IMR-90 (cell line): ENCODE measurements at regions not wholly inside any gene's neighbourhood (a gene's known extent, or its start where the extent isn't known, plus 50 kb on each side); places are given as distances from the start of the nearest gene placed in this dataset.

Experiments used
- ATAC-seq: fragments of 200-7000 bp; cut with Tn5 transposase; 2 replicates; pipeline ENCODE4 v1.9.1; 2020; ENCODE audit warnings: low read depth, mild to moderate bottlenecking, moderate library complexity
- BruUV-seq: library from RNA; stranded (reverse); fragments of 400-500 nt; replicated peaks from 2 replicates; lab custom pipeline; 2021; lab: Mats Ljungman, UMichigan
- CTCF ChIA-PET: fragments of 300-600 bp; formaldehyde crosslinking; extraction: SDS; loops from one replicate; lab custom pipeline; 2021; ENCODE audit warnings: antibody characterized with exemption; lab: Yijun Ruan, JAX
- POLR2A ChIA-PET: fragments of 300-600 bp; sonication (Branson Sonifier 250); formaldehyde crosslinking; loops from one replicate; lab custom pipeline; 2022; ENCODE audit warnings: antibody characterized with exemption; ENCODE audit not compliant: unreplicated experiment; lab: Charles Lee
- DNase-seq: peaks from one replicate; pipeline ENCODE4 v3.0.0; 2013
- H2AFZ ChIP-seq: replicated peaks from 2 replicates; pipeline ENCODE3; 2013; ENCODE audit warnings: low read length, mild to moderate bottlenecking; ENCODE audit not compliant: poor library complexity
- H2AK5ac ChIP-seq: 2 replicates; pipeline ENCODE4 v1.6.1; 2013; ENCODE audit warnings: low read depth, low read length, inconsistent platforms
- H2AK9ac ChIP-seq: replicated peaks from 2 replicates; pipeline ENCODE3; 2013; ENCODE audit warnings: mild to moderate bottlenecking, low read depth, low read length, moderate library complexity; ENCODE audit not compliant: poor library complexity
- H2BK120ac ChIP-seq: 2 replicates; pipeline ENCODE4 v1.6.1; 2013; ENCODE audit warnings: low read depth, low read length, inconsistent platforms
- H2BK15ac ChIP-seq: 3 replicates; pipeline ENCODE4 v1.6.1; 2013; ENCODE audit warnings: low read depth, low read length, inconsistent platforms
- H2BK20ac ChIP-seq: 2 replicates; pipeline ENCODE4 v1.6.1; 2013; ENCODE audit warnings: low read depth, mild to moderate bottlenecking, inconsistent platforms, low read length, moderate library complexity
- H2BK5ac ChIP-seq: 2 replicates; pipeline ENCODE4 v1.6.1; 2013; ENCODE audit warnings: mild to moderate bottlenecking, low read depth, low read length, inconsistent platforms; ENCODE audit not compliant: poor library complexity, severe bottlenecking
- H3K14ac ChIP-seq: replicated peaks from 2 replicates; pipeline ENCODE4 v1.6.1; 2013; ENCODE audit warnings: low read depth, low read length, inconsistent platforms
- H3K18ac ChIP-seq: 2 replicates; pipeline ENCODE4 v1.6.1; 2013; ENCODE audit warnings: low read depth, low read length, control low read depth
- H3K23ac ChIP-seq: 2 replicates; pipeline ENCODE4 v1.6.1; 2013; ENCODE audit warnings: low read depth, low read length, inconsistent platforms
- H3K27ac ChIP-seq: 2 replicates; pipeline ENCODE4 v1.5.1; 2013; ENCODE audit warnings: mild to moderate bottlenecking, control low read depth, low read length; ENCODE audit not compliant: insufficient read depth
- H3K27me3 ChIP-seq: 2 replicates; pipeline ENCODE4 v1.6.1; 2013; ENCODE audit warnings: low read length; ENCODE audit not compliant: control insufficient read depth, insufficient read depth
- H3K36me3 ChIP-seq: 2 replicates; pipeline ENCODE4 v1.6.1; 2013; ENCODE audit warnings: low read length, mixed read lengths; ENCODE audit not compliant: control insufficient read depth, insufficient read depth
- H3K4ac ChIP-seq: 2 replicates; pipeline ENCODE4 v1.6.1; 2013; ENCODE audit warnings: low read depth, low read length, inconsistent platforms
- H3K4me1 ChIP-seq: 2 replicates; pipeline ENCODE4 v1.6.1; 2013; ENCODE audit warnings: low read length, mixed read lengths; ENCODE audit not compliant: control insufficient read depth, insufficient read depth
- H3K4me2 ChIP-seq: 2 replicates; pipeline ENCODE4 v1.6.1; 2013; ENCODE audit warnings: low read depth, mild to moderate bottlenecking, control low read depth, low read length, moderate library complexity
- H3K4me3 ChIP-seq: 2 replicates; pipeline ENCODE4 v1.5.1; 2013; ENCODE audit warnings: low read depth, mild to moderate bottlenecking, control low read depth, low read length, moderate library complexity; ENCODE audit not compliant: insufficient read depth
- H3K56ac ChIP-seq: 2 replicates; pipeline ENCODE4 v1.6.1; 2013; ENCODE audit warnings: low read length, inconsistent platforms; ENCODE audit not compliant: insufficient read depth; ENCODE audit errors: extremely low read depth
- H3K79me1 ChIP-seq, 2 experiments: 2 replicates each; pipeline ENCODE4 v1.6.1; 2013; ENCODE audit warnings: low read length in 2 of 2, inconsistent platforms in 1 of 2, low read depth in 1 of 2
- H3K9ac ChIP-seq: 2 replicates; pipeline ENCODE4 v1.6.1; 2013; ENCODE audit warnings: low read depth, low read length, control low read depth
- H3K9me1 ChIP-seq: 2 replicates; pipeline ENCODE4 v1.6.1; 2013; ENCODE audit warnings: low read length, inconsistent platforms; ENCODE audit not compliant: insufficient read depth
- H3K9me3 ChIP-seq: 2 replicates; pipeline ENCODE4 v1.6.1; 2013; ENCODE audit warnings: low read length; ENCODE audit not compliant: control insufficient read depth, insufficient read depth
- H4K20me1 ChIP-seq: 2 replicates; pipeline ENCODE4 v1.6.1; 2013; ENCODE audit warnings: low read length, inconsistent platforms; ENCODE audit not compliant: insufficient read depth
- H4K5ac ChIP-seq: 2 replicates; pipeline ENCODE4 v1.6.1; 2013; ENCODE audit warnings: mild to moderate bottlenecking, low read depth, low read length, control low read depth
- H4K8ac ChIP-seq, 2 experiments: 2 replicates each; pipeline ENCODE4 v1.6.1; 2013; ENCODE audit warnings: low read depth in 2 of 2, low read length in 2 of 2, control low read depth in 1 of 2, inconsistent platforms in 1 of 2
- H4K91ac ChIP-seq: 2 replicates; pipeline ENCODE4 v1.6.1; 2013; ENCODE audit warnings: low read depth, low read length, inconsistent platforms; ENCODE audit not compliant: insufficient read depth
- BHLHE40 ChIP-seq: fragments of 150-350 bp; IDR thresholded peaks from 2 replicates; pipeline ENCODE4 v1.6.1; 2016; ENCODE audit warnings: mild to moderate bottlenecking, low read depth, low read length
- CEBPB ChIP-seq: IDR thresholded peaks from 2 replicates; pipeline ENCODE4 v1.6.1; 2012; ENCODE audit warnings: low read depth, low read length, improper control_type of control experiment
- CHD1 ChIP-seq: IDR thresholded peaks from 2 replicates; pipeline ENCODE4 v1.6.1; 2012; ENCODE audit warnings: low read depth, low read length, improper control_type of control experiment
- FOS ChIP-seq: fragments of 150-350 bp; IDR thresholded peaks from 2 replicates; pipeline ENCODE4 v1.6.1; 2016; ENCODE audit warnings: low read depth, low read length
- MAFK ChIP-seq: IDR thresholded peaks from 2 replicates; pipeline ENCODE4 v1.6.1; 2012; ENCODE audit warnings: low read depth, low read length, improper control_type of control experiment
- MAZ ChIP-seq: IDR thresholded peaks from 2 replicates; pipeline ENCODE4 v1.6.1; 2012; ENCODE audit warnings: low read depth, mild to moderate bottlenecking, low read length, improper control_type of control experiment, moderate library complexity, borderline replicate concordance
- MXI1 ChIP-seq: IDR thresholded peaks from 2 replicates; pipeline ENCODE4 v1.6.1; 2012; ENCODE audit warnings: low read depth, mild to moderate bottlenecking, low read length, moderate library complexity, borderline replicate concordance
- NFE2L2 ChIP-seq: fragments of 150-350 bp; IDR thresholded peaks from 2 replicates; pipeline ENCODE4 v1.6.1; 2016; ENCODE audit warnings: low read depth, mild to moderate bottlenecking, low read length
- POLR2A ChIP-seq: IDR thresholded peaks from 2 replicates; pipeline ENCODE4 v1.6.1; 2012; ENCODE audit warnings: mild to moderate bottlenecking, low read depth, low read length
- RAD21 ChIP-seq: IDR thresholded peaks from 2 replicates; pipeline ENCODE4 v1.6.1; 2012; ENCODE audit warnings: low read length, improper control_type of control experiment
- RCOR1 ChIP-seq: IDR thresholded peaks from 2 replicates; pipeline ENCODE4 v1.6.1; 2012; ENCODE audit warnings: mild to moderate bottlenecking, low read length, improper control_type of control experiment; ENCODE audit not compliant: insufficient replicate concordance
- RFX5 ChIP-seq: IDR thresholded peaks from 2 replicates; pipeline ENCODE4 v1.8.0; 2012; ENCODE audit warnings: low read depth, mild to moderate bottlenecking, low read length, moderate library complexity
- SMC3 ChIP-seq: fragments of 150-350 bp; IDR thresholded peaks from 2 replicates; pipeline ENCODE4 v1.6.1; 2016; ENCODE audit warnings: low read depth, mild to moderate bottlenecking, antibody characterized with exemption, low read length, moderate library complexity
- USF2 ChIP-seq: fragments of 150-350 bp; IDR thresholded peaks from 2 replicates; pipeline ENCODE4 v1.6.1; 2017; ENCODE audit warnings: mild to moderate bottlenecking, antibody characterized with exemption, low read length, low read depth
- WGBS, 2 experiments: methylation state at CpG; one replicate each; pipeline versions ENCODE4 v1.1.5 to v1.1.7; 2013; ENCODE audit warnings: missing lambda C conversion rate in 2 of 2; ENCODE audit not compliant: insufficient read length in 1 of 2; ENCODE audit errors: extremely low coverage in 2 of 2; 5-methylcytosine and 5-hydroxymethylcytosine counted together
- dilution Hi-C: fragments of 300-500 bp; cut with HindIII; formaldehyde crosslinking; loops from one replicate; pipeline ENCODE4 v1.14.3; 2018; ENCODE audit warnings: low sequenced_read_pairs; ENCODE audit not compliant: unreplicated experiment
- in situ Hi-C: fragments of 300-500 bp; cut with MboI; formaldehyde crosslinking; loops from 3 replicates; pipeline ENCODE4 v1.14.3; 2019; ENCODE audit warnings: low sequenced_read_pairs, inconsistent platforms, mixed read lengths
- intact Hi-C: fragments of 100-400 bp; cut with micrococcal nuclease; formaldehyde crosslinking; loops from 2 replicates; pipeline ENCODE4 v1.10.0; 2022
- TF ChIP-seq, protein P1 (sequence below): conservative IDR thresholded peaks from 2 replicates; pipeline ENCODE4 v1.5.1; 2012; ENCODE audit warnings: mild to moderate bottlenecking, low read depth, low read length, improper control_type of control experiment
- TF ChIP-seq, protein P2 (sequence below): fragments of 150-350 bp; IDR thresholded peaks from 2 replicates; pipeline ENCODE4 v1.6.1; 2016; ENCODE audit warnings: low read depth, mild to moderate bottlenecking, low read length, moderate library complexity, borderline replicate concordance

DNA sequence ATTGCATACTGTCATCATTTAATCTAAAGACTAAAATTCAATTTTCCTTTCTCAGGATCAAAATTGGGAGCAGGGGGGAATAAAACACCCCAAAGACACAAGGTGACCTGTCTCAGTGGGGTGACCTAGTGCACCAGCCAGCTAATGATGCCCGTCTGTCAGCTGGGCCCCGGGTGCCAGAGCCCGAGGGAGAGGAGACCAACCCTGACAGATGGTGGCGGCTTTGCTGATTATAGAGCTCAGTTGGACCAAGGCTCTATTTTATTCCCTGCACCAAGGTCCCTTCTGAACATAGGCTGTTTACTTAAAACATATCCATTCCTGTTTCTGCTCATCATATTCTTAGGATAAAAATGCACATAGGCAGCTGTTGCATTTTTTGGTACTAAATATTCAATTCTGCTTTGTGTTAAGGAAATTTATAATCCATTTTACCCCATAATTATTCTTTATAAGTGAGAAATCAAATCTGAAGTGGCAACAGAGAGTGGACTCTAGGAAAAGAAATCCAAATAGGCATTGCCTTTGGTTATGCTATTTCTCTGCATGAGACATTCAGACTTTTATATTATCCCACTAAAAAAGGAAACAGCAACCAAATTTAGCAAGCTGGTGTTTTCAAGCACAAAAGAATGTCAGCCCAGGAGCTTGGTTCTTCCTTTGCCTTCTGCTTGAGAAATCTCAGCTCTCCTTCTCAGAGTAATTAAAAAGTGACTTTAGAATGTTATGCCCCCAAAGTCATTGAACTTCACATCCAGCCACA lies 96.8 kb upstream of the IFNG-AS1 start:
- no TSS peak for BruUV-seq
- no peak overlapping the region for H2BK5ac ChIP-seq
- H3K4ac ChIP-seq = no peak overlapping the region
- TF ChIP-seq POLR2A (no peak), RAD21 (no peak), BHLHE40 (no peak), RFX5 (no peak), SMC3 (no peak), MAFK (no peak), MAZ (no peak), CEBPB (no peak), USF2 (no peak), FOS (no peak), MXI1 (no peak), CHD1 (no peak), NFE2L2 (no peak), RCOR1 (no peak)
- TF ChIP-seq, protein P1, sequence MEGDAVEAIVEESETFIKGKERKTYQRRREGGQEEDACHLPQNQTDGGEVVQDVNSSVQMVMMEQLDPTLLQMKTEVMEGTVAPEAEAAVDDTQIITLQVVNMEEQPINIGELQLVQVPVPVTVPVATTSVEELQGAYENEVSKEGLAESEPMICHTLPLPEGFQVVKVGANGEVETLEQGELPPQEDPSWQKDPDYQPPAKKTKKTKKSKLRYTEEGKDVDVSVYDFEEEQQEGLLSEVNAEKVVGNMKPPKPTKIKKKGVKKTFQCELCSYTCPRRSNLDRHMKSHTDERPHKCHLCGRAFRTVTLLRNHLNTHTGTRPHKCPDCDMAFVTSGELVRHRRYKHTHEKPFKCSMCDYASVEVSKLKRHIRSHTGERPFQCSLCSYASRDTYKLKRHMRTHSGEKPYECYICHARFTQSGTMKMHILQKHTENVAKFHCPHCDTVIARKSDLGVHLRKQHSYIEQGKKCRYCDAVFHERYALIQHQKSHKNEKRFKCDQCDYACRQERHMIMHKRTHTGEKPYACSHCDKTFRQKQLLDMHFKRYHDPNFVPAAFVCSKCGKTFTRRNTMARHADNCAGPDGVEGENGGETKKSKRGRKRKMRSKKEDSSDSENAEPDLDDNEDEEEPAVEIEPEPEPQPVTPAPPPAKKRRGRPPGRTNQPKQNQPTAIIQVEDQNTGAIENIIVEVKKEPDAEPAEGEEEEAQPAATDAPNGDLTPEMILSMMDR = no peak
- TF ChIP-seq, protein P2, sequence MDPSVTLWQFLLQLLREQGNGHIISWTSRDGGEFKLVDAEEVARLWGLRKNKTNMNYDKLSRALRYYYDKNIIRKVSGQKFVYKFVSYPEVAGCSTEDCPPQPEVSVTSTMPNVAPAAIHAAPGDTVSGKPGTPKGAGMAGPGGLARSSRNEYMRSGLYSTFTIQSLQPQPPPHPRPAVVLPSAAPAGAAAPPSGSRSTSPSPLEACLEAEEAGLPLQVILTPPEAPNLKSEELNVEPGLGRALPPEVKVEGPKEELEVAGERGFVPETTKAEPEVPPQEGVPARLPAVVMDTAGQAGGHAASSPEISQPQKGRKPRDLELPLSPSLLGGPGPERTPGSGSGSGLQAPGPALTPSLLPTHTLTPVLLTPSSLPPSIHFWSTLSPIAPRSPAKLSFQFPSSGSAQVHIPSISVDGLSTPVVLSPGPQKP = no peak
- no peak overlapping the region for H2BK15ac ChIP-seq
- no peak overlapping the region for H4K8ac ChIP-seq
- no peak overlapping the region for H2AK5ac ChIP-seq
- no peak overlapping the region for H3K23ac ChIP-seq
- peaks cover 9% of the 10 kb centered on the region; the same call in 1 of the 2 replicates for H3K27me3 ChIP-seq
- ChIA-PET CTCF (interaction anchor here (0.6 kb wide), 1 partner anchor 1050 kb away, joined by 4 read pairs; no protein-coding TSS in a partner anchor), POLR2A (interaction anchor here (0.5 kb wide), 1 partner anchor 206 kb away, joined by 3 read pairs; no protein-coding TSS in a partner anchor)
- H3K18ac ChIP-seq = no peak overlapping the region
- no peak overlapping the region for H2BK20ac ChIP-seq
- no peak overlapping the region for H3K56ac ChIP-seq
- H4K91ac ChIP-seq = no peak overlapping the region
- intact Hi-C loops (no loop called here), in situ Hi-C loops (no loop called here), dilution Hi-C loops (no loop called here)
- H3K9ac ChIP-seq = no peak overlapping the region
- no peaks in the 10 kb centered on the region for H3K4me1 ChIP-seq
- no peaks in the 10 kb centered on the region for H3K9me1 ChIP-seq
- no peak for DNase-seq
- no peak overlapping the region for H3K27ac ChIP-seq
- no peak overlapping the region for H3K14ac ChIP-seq
- no peaks in the 10 kb centered on the region for H3K9me3 ChIP-seq
- no peak overlapping the region for H2AK9ac ChIP-seq
- no peaks in the 10 kb centered on the region for H4K20me1 ChIP-seq
- no peak overlapping the region for H3K4me3 ChIP-seq
- no peaks in the 10 kb centered on the region for H3K79me1 ChIP-seq
- no peak for ATAC-seq
- no peak overlapping the region for H4K5ac ChIP-seq
- H3K4me2 ChIP-seq = no peak overlapping the region
- H2BK120ac ChIP-seq = no peak overlapping the region
- no peak overlapping the region for H2AFZ ChIP-seq
- no peaks in the 10 kb centered on the region for H3K36me3 ChIP-seq
- no CpG with 5 or more reads among the region's 4 CpGs for WGBS, 2 experiments
